ENCODE measurements at regions not wholly inside any gene's neighbourhood (a gene's known extent, or its start where the extent isn't known, plus 50 kb on each side); places are given as distances from the start of the nearest gene placed in this dataset.

DNA sequence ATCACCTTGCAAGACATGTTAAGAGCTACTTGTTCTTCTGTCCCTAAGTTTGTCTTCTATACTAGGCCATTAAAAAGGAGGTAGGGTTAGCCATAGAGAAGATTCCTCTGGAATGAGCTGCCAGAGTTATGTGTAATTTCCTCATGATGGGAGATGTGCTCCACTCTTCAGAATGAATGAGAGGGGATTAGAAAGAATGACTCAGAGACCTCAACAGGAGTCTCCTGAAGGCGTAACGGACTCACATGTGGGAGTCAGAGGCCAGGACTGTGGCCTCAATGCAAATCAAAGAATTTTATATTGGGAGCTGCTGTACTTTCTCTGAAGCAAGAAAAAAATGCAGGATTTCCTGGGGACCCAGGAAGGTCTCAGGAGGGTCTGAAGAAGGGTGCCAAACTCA, 87.8 kb upstream of the ATXN7L3B start:
- TF ChIP-seq, protein P1, sequence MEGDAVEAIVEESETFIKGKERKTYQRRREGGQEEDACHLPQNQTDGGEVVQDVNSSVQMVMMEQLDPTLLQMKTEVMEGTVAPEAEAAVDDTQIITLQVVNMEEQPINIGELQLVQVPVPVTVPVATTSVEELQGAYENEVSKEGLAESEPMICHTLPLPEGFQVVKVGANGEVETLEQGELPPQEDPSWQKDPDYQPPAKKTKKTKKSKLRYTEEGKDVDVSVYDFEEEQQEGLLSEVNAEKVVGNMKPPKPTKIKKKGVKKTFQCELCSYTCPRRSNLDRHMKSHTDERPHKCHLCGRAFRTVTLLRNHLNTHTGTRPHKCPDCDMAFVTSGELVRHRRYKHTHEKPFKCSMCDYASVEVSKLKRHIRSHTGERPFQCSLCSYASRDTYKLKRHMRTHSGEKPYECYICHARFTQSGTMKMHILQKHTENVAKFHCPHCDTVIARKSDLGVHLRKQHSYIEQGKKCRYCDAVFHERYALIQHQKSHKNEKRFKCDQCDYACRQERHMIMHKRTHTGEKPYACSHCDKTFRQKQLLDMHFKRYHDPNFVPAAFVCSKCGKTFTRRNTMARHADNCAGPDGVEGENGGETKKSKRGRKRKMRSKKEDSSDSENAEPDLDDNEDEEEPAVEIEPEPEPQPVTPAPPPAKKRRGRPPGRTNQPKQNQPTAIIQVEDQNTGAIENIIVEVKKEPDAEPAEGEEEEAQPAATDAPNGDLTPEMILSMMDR (IDR thresholded peaks at IDR 0.05; ENCODE audit: low read length), result no peak
- no peak for TF ChIP-seq EZH2 (IDR thresholded peaks at IDR 0.05; ENCODE audit: borderline replicate concordance, low read length)

Measured in OCI-LY1 (cell line).